ENCODE measurements at regions not wholly inside any gene's neighbourhood (a gene's known extent, or its start where the extent isn't known, plus 50 kb on each side); places are given as distances from the start of the nearest gene placed in this dataset.

GRCh38 chr4:106603471-106603870, 234.9 kb upstream of the GIMD1 start:
- no peak overlapping the region for H3K9ac ChIP-seq
- no peaks in the 10 kb centered on the region for H3K27me3 ChIP-seq (ENCODE audit: control insufficient read depth, insufficient read depth, low read length)
- no peak overlapping the region for H3K27ac ChIP-seq
- H3K36me3 ChIP-seq (ENCODE audit: control insufficient read depth, insufficient read depth, low read length), result no peaks in the 10 kb centered on the region
- H3K4me3 ChIP-seq (ENCODE audit: low read depth, low read length), result no peak overlapping the region
- H2AFZ ChIP-seq, result no peak overlapping the region
- no peaks in the 10 kb centered on the region for H3K4me1 ChIP-seq
- H3K9me3 ChIP-seq (ENCODE audit: control insufficient read depth, low read length), result no peaks in the 10 kb centered on the region
- TF ChIP-seq, protein P1, sequence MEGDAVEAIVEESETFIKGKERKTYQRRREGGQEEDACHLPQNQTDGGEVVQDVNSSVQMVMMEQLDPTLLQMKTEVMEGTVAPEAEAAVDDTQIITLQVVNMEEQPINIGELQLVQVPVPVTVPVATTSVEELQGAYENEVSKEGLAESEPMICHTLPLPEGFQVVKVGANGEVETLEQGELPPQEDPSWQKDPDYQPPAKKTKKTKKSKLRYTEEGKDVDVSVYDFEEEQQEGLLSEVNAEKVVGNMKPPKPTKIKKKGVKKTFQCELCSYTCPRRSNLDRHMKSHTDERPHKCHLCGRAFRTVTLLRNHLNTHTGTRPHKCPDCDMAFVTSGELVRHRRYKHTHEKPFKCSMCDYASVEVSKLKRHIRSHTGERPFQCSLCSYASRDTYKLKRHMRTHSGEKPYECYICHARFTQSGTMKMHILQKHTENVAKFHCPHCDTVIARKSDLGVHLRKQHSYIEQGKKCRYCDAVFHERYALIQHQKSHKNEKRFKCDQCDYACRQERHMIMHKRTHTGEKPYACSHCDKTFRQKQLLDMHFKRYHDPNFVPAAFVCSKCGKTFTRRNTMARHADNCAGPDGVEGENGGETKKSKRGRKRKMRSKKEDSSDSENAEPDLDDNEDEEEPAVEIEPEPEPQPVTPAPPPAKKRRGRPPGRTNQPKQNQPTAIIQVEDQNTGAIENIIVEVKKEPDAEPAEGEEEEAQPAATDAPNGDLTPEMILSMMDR (IDR thresholded peaks at IDR 0.05), result no peak
- H3K4me2 ChIP-seq (ENCODE audit: low read length), result no peak overlapping the region
- H3K79me2 ChIP-seq, result no peaks in the 10 kb centered on the region

DNA sequence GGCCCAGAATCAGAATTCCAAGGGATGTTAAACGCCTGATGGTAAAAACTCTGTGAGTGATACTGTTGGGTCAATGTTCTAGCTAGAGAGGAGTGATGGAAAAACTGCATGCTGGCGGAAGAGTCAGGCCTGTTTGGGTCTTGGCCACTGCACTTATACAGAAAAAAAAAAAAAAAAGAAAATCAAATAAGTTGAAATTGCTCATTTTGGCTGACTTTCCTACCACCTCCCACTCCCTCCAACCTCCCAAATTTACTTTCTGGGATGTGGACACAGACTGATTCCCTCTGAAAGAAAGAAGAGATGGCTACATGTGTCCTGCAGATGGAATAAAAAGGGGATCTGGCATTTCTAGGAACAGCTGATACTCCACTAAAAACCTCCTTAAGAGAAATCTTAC, 234.1 kb upstream of the GIMD1 start:
- no peaks in the 10 kb centered on the region for H3K79me2 ChIP-seq
- H3K27ac ChIP-seq, result no peak overlapping the region
- TF ChIP-seq, protein P1 (IDR thresholded peaks at IDR 0.05), result no peak
- no peak overlapping the region for H3K4me3 ChIP-seq (ENCODE audit: low read depth, low read length)
- no peak overlapping the region for H3K9ac ChIP-seq
- H3K36me3 ChIP-seq (ENCODE audit: control insufficient read depth, insufficient read depth, low read length), result no peaks in the 10 kb centered on the region
- H3K9me3 ChIP-seq (ENCODE audit: control insufficient read depth, low read length), result peaks cover 3% of the 10 kb centered on the region
- H3K4me2 ChIP-seq (ENCODE audit: low read length), result no peak overlapping the region
- no peaks in the 10 kb centered on the region for H3K27me3 ChIP-seq (ENCODE audit: control insufficient read depth, insufficient read depth, low read length)
- H3K4me1 ChIP-seq, result no peaks in the 10 kb centered on the region
- no peak overlapping the region for H2AFZ ChIP-seq

DNA sequence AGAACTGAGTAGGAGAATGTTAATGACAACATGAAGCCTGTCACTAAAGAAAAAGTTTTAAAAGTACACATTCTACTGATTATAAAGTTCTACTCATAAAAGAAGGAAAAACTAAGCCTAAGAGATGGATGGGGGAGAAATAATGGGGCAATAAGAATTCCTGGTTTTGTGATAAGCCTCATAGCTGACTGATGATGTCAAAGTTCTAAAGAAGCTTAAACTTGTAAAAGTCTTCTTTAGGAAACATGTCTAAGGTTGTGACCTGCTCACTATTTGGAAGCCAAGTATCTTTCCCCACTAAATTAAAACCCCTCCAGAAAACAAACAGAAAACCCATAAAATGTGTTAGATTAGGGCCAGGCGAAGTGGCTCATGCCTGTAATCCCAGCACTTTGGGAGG, 232.9 kb upstream of the GIMD1 start:
- H3K9ac ChIP-seq, result no peak overlapping the region
- no peak overlapping the region for H3K27ac ChIP-seq
- no peak overlapping the region for H2AFZ ChIP-seq
- H3K4me1 ChIP-seq, result no peaks in the 10 kb centered on the region
- TF ChIP-seq, protein P1 (IDR thresholded peaks at IDR 0.05), result no peak
- H3K9me3 ChIP-seq (ENCODE audit: control insufficient read depth, low read length), result peaks cover 3% of the 10 kb centered on the region
- H3K4me2 ChIP-seq (ENCODE audit: low read length), result no peak overlapping the region
- H3K36me3 ChIP-seq (ENCODE audit: control insufficient read depth, insufficient read depth, low read length), result no peaks in the 10 kb centered on the region
- no peaks in the 10 kb centered on the region for H3K79me2 ChIP-seq
- no peaks in the 10 kb centered on the region for H3K27me3 ChIP-seq (ENCODE audit: control insufficient read depth, insufficient read depth, low read length)
- H3K4me3 ChIP-seq (ENCODE audit: low read depth, low read length), result no peak overlapping the region

- Histone ChIP-seq H3K36me3 (ENCODE audit: control insufficient read depth, insufficient read depth, low read length) (no peaks in the 10 kb centered on the region), H2AFZ (no peak overlapping the region), H3K9me3 (ENCODE audit: control insufficient read depth, low read length) (peaks cover 3% of the 10 kb centered on the region), H3K9ac (no peak overlapping the region), H3K79me2 (no peaks in the 10 kb centered on the region), H3K4me1 (no peaks in the 10 kb centered on the region), H3K4me2 (ENCODE audit: low read length) (no peak overlapping the region), H3K4me3 (ENCODE audit: low read depth, low read length) (no peak overlapping the region), H3K27ac (no peak overlapping the region), H3K27me3 (ENCODE audit: control insufficient read depth, insufficient read depth, low read length) (no peaks in the 10 kb centered on the region)
- TF ChIP-seq, protein P1 (IDR thresholded peaks at IDR 0.05), result no peak
Observed at GRCh38 chr4:106595906-106596305, 227.3 kb upstream of the GIMD1 start.

GRCh38 chr4:106594291-106594952, 225.8 kb upstream of the GIMD1 start:
- Histone ChIP-seq H3K4me1 (no peaks in the 10 kb centered on the region), H3K4me2 (ENCODE audit: low read length) (no peak overlapping the region)

More at GRCh38 chr4:106594291-106594952, 225.8 kb upstream of the GIMD1 start:
- Histone ChIP-seq H3K79me2 (no peaks in the 10 kb centered on the region), H3K27me3 (ENCODE audit: control insufficient read depth, insufficient read depth, low read length) (no peaks in the 10 kb centered on the region), H3K27ac (no peak overlapping the region), H3K4me3 (ENCODE audit: low read depth, low read length) (no peak overlapping the region), H3K9me3 (ENCODE audit: control insufficient read depth, low read length) (peaks cover 3% of the 10 kb centered on the region), H2AFZ (no peak overlapping the region), H3K36me3 (ENCODE audit: control insufficient read depth, insufficient read depth, low read length) (no peaks in the 10 kb centered on the region), H3K9ac (no peak overlapping the region)
- TF ChIP-seq, protein P1 (IDR thresholded peaks at IDR 0.05), result no peak

Data from parathyroid adenoma (tissue), 2 donors.